Activated CD8-positive, alpha-beta memory T cell treated with anti-CD3 and anti-CD28 coated beads, Interleukin-2, amount 50 U/mL, for 1 hour (primary cell): ENCODE measurements at regions not wholly inside any gene's neighbourhood (a gene's known extent, or its start where the extent isn't known, plus 50 kb on each side); places are given as distances from the start of the nearest gene placed in this dataset.
"Not testable (repeated sequence)": the region's sequence is repeated elsewhere in the genome, so short reads cannot be mapped to it uniquely, and the experiment has no call there.

Source experiments
- DNase-seq: peaks from one replicate; pipeline ENCODE4 v3.0.0-alpha.2; 2020; ENCODE audit errors: extremely low read depth

GRCh38 chr16:46387720-46388119, 233.5 kb downstream of the SHCBP1 start:
- DNase-seq, result peak; percentile 59

GRCh38 chr16:46386805-46387620, 234.2 kb downstream of the SHCBP1 start:
- not testable (repeated sequence) for DNase-seq

- not testable (repeated sequence) for DNase-seq
These were observed 234.9 kb downstream of the SHCBP1 start for GRCh38 chr16:46386110-46386771.

- not testable (repeated sequence) for DNase-seq
These were observed 236.7 kb downstream of the SHCBP1 start for GRCh38 chr16:46384285-46385061.

GRCh38 chr16:46383581-46383980, 237.6 kb downstream of the SHCBP1 start:
- DNase-seq, result not testable (repeated sequence)

GRCh38 chr16:46382791-46383541, 238.2 kb downstream of the SHCBP1 start:
- DNase-seq, result not testable (repeated sequence)

- DNase-seq, result not testable (repeated sequence)
These were observed 239.1 kb downstream of the SHCBP1 start for GRCh38 chr16:46382079-46382478.

- DNase-seq, result not testable (repeated sequence)
These were observed 239.8 kb downstream of the SHCBP1 start for GRCh38 chr16:46381344-46381743.
